ENCODE measurements at regions not wholly inside any gene's neighbourhood (a gene's known extent, or its start where the extent isn't known, plus 50 kb on each side); places are given as distances from the start of the nearest gene placed in this dataset.

DNA sequence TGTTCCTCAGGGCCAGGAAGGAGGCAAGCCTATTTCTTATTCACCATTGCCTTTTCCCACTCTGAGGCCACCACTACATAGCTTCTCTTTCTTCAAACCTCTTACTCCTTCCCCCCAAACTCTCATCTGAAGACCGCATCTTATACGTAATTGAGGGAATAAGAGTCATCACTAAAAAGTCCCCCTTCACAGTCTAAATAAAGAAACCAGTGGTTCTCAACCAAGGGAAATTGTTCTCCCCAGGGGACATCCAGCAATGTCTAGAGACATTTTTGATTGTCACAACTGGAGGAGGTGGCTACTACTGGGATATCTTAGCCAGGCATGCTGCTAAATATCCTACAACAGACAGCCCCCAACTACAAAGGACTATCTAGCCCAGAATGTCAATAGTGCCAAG is 327.6 kb upstream of the CNR1 start:
- no peak for DNase-seq (ENCODE audit: extremely low spot score, unreplicated experiment)
- no peak overlapping the region for H3K27ac Mint-ChIP-seq (ENCODE audit: unreplicated experiment)
- no peaks in the 10 kb centered on the region for H3K9me3 Mint-ChIP-seq (ENCODE audit: unreplicated experiment)
- H3K36me3 Mint-ChIP-seq (ENCODE audit: unreplicated experiment) = no peaks in the 10 kb centered on the region
- TF ChIP-seq, protein P1, sequence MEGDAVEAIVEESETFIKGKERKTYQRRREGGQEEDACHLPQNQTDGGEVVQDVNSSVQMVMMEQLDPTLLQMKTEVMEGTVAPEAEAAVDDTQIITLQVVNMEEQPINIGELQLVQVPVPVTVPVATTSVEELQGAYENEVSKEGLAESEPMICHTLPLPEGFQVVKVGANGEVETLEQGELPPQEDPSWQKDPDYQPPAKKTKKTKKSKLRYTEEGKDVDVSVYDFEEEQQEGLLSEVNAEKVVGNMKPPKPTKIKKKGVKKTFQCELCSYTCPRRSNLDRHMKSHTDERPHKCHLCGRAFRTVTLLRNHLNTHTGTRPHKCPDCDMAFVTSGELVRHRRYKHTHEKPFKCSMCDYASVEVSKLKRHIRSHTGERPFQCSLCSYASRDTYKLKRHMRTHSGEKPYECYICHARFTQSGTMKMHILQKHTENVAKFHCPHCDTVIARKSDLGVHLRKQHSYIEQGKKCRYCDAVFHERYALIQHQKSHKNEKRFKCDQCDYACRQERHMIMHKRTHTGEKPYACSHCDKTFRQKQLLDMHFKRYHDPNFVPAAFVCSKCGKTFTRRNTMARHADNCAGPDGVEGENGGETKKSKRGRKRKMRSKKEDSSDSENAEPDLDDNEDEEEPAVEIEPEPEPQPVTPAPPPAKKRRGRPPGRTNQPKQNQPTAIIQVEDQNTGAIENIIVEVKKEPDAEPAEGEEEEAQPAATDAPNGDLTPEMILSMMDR (IDR thresholded peaks at IDR 0.05) = no peak
- no peak overlapping the region for H3K4me3 Mint-ChIP-seq (ENCODE audit: unreplicated experiment)
- H3K27me3 Mint-ChIP-seq (ENCODE audit: unreplicated experiment) = peaks cover 12% of the 10 kb centered on the region
- no peaks in the 10 kb centered on the region for H3K4me1 Mint-ChIP-seq (ENCODE audit: unreplicated experiment)

DNA sequence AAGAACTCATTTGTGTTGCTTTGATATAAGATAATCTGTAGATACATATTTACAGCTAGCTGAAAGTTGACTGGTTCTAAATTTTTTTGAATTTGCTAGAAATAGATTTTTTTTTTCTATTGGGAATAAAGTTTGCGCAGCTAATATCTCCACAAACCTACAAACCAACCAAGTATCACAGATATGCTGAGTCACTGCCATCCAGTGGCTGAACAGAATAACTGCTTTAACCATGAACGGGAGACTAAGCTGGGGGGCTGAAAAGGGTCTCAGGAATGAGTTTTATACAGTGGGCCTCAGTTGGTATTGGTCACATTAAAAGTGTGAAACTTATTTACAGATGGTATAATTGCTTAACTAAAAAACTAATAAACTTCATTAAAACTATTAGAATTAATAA is 326.7 kb upstream of the CNR1 start:
- H3K4me1 Mint-ChIP-seq (ENCODE audit: unreplicated experiment) = no peaks in the 10 kb centered on the region
- no peak for DNase-seq (ENCODE audit: extremely low spot score, unreplicated experiment)
- H3K36me3 Mint-ChIP-seq (ENCODE audit: unreplicated experiment) = no peaks in the 10 kb centered on the region
- no peak overlapping the region for H3K4me3 Mint-ChIP-seq (ENCODE audit: unreplicated experiment)
- H3K27me3 Mint-ChIP-seq (ENCODE audit: unreplicated experiment) = peaks cover 12% of the 10 kb centered on the region
- TF ChIP-seq, protein P1 (IDR thresholded peaks at IDR 0.05) = peak; percentile 30
- peaks cover 4% of the 10 kb centered on the region for H3K9me3 Mint-ChIP-seq (ENCODE audit: unreplicated experiment)
- H3K27ac Mint-ChIP-seq (ENCODE audit: unreplicated experiment) = no peak overlapping the region

DNA sequence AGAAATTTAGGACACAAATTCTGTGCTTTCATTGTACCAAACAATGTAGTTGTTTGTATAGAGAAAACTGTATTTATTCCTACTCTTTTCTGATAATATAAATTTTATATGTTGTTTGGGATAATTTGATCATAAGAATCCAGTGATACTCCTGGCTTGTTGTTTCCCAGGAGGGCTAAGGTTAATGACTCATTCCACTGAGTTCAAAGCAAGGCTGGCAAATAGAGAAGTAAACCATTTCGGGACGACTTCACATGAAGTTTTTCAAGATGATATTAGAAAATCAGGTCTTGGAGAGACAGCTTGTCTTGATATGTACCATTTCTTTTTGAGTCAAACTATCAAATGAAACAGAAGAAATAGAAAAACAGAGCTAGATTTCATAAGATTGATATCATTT is 326.1 kb upstream of the CNR1 start:
- H3K4me3 Mint-ChIP-seq (ENCODE audit: unreplicated experiment) = no peak overlapping the region
- TF ChIP-seq, protein P1 (IDR thresholded peaks at IDR 0.05) = no peak
- H3K27ac Mint-ChIP-seq (ENCODE audit: unreplicated experiment) = no peak overlapping the region
- no peaks in the 10 kb centered on the region for H3K36me3 Mint-ChIP-seq (ENCODE audit: unreplicated experiment)
- peaks cover 4% of the 10 kb centered on the region for H3K9me3 Mint-ChIP-seq (ENCODE audit: unreplicated experiment)
- H3K27me3 Mint-ChIP-seq (ENCODE audit: unreplicated experiment) = peaks cover 12% of the 10 kb centered on the region
- no peak for DNase-seq (ENCODE audit: extremely low spot score, unreplicated experiment)
- H3K4me1 Mint-ChIP-seq (ENCODE audit: unreplicated experiment) = no peaks in the 10 kb centered on the region

DNA sequence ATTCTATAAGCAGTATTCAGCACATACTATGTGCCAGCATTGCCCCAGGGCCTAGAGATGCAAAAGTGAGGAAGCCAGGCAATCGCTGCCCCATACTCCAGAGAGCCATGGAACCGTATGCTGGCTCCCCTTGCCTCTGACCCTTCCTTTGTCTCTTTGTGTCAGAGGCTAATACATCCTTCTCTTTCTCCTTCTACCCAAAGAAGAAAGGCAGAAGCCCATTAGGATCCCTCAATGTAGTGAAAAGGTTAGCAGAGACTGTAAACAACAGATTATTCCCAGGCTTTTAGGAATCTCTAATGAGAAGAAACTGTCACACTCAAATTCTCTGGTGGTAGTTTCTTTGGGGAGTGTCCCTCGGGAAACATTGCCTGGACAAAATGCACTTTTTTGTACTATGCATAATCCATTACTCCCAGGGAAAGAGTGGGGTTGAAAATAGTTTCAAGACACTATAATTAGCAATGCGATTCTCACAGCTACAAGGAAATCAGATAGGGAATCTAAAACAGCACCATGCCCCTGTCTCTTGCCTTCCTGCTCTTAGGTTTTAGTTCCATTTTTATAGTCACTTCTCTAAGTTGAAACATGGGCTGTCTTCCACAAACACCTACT is 325.2 kb upstream of the CNR1 start:
- H3K4me1 Mint-ChIP-seq (ENCODE audit: unreplicated experiment) = no peaks in the 10 kb centered on the region
- no peaks in the 10 kb centered on the region for H3K36me3 Mint-ChIP-seq (ENCODE audit: unreplicated experiment)
- no peak overlapping the region for H3K27ac Mint-ChIP-seq (ENCODE audit: unreplicated experiment)
- TF ChIP-seq, protein P1 (IDR thresholded peaks at IDR 0.05) = no peak
- no peak for DNase-seq (ENCODE audit: extremely low spot score, unreplicated experiment)
- H3K9me3 Mint-ChIP-seq (ENCODE audit: unreplicated experiment) = peaks cover 4% of the 10 kb centered on the region
- peaks cover 12% of the 10 kb centered on the region for H3K27me3 Mint-ChIP-seq (ENCODE audit: unreplicated experiment)
- H3K4me3 Mint-ChIP-seq (ENCODE audit: unreplicated experiment) = no peak overlapping the region

DNA sequence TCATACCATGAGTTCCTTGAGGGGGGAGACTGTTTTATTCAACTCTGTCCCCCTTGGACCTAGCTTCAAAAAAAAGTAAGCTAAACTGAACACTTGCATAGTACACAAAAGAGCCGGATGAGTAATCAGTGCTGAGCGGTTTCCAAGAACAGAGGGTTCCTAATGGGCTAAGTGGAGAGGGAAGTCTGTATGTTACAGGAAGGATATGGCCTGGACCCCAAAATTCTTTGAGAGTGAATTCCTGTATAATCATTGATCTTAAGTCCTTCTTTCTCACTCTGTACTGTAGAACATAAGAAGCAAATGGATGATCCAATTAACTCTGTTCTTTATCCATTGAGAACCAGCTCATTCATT is 324.7 kb upstream of the CNR1 start:
- Mint-ChIP-seq H3K4me1 (ENCODE audit: unreplicated experiment) (no peaks in the 10 kb centered on the region), H3K9me3 (ENCODE audit: unreplicated experiment) (peaks cover 4% of the 10 kb centered on the region), H3K36me3 (ENCODE audit: unreplicated experiment) (no peaks in the 10 kb centered on the region), H3K4me3 (ENCODE audit: unreplicated experiment) (no peak overlapping the region), H3K27me3 (ENCODE audit: unreplicated experiment) (peaks cover 12% of the 10 kb centered on the region), H3K27ac (ENCODE audit: unreplicated experiment) (no peak overlapping the region)
- TF ChIP-seq, protein P1 (IDR thresholded peaks at IDR 0.05) = no peak
- no peak for DNase-seq (ENCODE audit: extremely low spot score, unreplicated experiment)
